Non-pigmented ciliary epithelial cell (primary cell): ENCODE measurements at regions not wholly inside any gene's neighbourhood (a gene's known extent, or its start where the extent isn't known, plus 50 kb on each side); places are given as distances from the start of the nearest gene placed in this dataset.
"Not testable (repeated sequence)": the region's sequence is repeated elsewhere in the genome, so short reads cannot be mapped to it uniquely, and the experiment has no call there.

ENCODE experiments used
- DNase-seq: peaks from one replicate; pipeline ENCODE4 v3.0.0-alpha.2; 2010; ENCODE audit warnings: low read depth

DNA sequence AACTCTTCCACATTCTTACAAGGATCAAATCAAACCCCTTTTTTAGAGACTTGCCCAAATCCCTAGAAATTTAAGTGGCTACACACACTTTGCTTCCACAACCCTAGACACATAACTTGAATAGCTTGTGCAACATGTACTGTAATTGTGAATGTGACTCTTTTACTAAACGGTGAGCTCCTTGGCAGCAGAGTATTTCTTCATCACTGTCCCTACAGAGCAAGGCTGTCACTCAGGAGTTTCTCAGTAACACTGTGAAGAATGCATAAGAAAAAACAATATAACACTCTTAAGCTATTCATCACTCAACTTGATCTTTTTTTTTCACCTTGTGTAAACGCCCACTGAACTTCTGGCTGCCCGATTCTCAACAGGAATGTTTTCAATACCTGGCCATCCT is 53.8 kb upstream of the ADAMTS18 start:
- DNase-seq, result no peak

DNA sequence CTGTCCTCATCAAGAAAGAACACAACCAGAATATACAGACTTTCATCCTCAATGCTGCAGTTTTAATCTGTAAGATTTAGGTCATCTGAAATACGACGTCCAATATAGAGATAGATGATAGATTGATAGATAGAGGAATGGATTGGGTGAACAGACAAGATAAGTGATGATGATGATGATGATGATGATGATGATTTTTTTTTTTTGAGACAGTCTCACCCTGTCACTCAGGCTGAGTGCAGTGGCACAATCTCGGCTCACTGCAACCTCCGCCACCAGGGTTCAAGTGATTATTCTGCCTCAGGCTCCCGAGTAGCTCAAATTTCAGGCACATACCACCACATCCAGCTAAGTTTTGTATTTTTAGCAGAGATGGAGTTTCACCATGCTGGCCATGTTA is 56.3 kb upstream of the ADAMTS18 start:
- DNase-seq, result no peak

GRCh38 chr16:77496934-77497333 is 62.1 kb upstream of the ADAMTS18 start:
- no peak for DNase-seq

- no peak for DNase-seq
Observed at GRCh38 chr16:77499373-77500285, 64.8 kb upstream of the ADAMTS18 start.

DNA sequence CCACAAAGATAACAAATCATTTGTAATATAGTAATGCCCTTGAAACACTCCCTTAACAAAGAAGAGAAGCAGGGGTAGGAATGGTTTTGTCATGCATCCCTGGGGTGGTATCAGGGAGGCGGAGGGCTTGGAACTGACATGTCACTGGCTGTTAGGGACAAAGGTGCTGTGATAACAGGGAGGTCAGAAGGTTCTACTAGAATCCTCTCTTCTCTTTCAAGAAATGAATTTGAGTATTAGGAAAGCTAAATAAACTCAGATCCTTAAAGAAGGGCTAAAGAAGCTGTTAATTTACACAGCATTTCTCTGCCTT is 65.4 kb upstream of the ADAMTS18 start:
- DNase-seq, result no peak

- no peak for DNase-seq
Observed at GRCh38 chr16:77500934-77501664, 66.3 kb upstream of the ADAMTS18 start.

- no peak for DNase-seq
Observed at GRCh38 chr16:77502448-77502847, 67.6 kb upstream of the ADAMTS18 start.

- not testable (repeated sequence) for DNase-seq
Observed at GRCh38 chr16:77506492-77506891, 71.7 kb upstream of the ADAMTS18 start.

- DNase-seq, result no peak
Observed at GRCh38 chr16:77509051-77509450, 74.2 kb upstream of the ADAMTS18 start.

DNA sequence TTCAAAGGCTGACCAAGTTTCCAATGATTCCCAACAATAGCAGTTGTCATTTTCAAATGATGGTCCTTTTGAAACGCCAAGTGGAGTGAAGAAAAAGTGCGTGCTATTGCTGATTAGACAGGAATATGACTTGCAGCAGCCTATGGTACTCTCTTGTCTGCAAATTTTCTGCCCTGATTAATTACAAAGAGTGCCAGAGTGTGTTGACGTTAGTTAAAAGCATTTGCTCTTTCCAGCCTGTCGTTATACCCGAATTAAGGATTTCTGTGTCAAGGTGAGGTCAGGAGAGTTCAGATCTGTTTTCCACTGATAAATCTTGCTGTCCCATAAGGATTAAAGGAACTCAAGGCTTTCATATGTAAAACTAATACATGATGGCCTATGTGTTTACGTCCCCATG is 75.0 kb upstream of the ADAMTS18 start:
- no peak for DNase-seq

- no peak for DNase-seq
Observed at GRCh38 chr16:77511053-77511452, 76.2 kb upstream of the ADAMTS18 start.

GRCh38 chr16:77514500-77515220 is 79.8 kb upstream of the ADAMTS18 start:
- no peak for DNase-seq

DNA sequence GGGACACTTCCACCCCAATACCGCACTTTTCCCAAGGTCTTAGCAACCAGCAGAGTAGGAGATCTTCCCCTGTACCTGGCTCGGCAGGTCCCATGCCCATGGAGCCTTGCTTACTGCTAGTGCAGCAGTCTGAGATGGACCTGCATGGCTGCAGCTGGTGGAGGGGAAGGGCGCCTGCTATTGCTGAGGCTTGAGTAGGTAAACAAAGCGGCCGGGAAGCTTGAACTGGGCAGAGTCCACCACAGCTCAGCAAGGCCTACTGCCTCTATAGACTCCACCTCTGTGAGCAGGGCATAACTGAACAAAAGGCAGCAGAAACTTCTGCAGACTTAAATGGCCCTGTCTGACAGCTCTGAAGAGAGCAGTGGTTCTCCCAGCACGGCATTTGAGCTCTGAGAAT is 90.4 kb upstream of the ADAMTS18 start:
- DNase-seq, result not testable (repeated sequence)

DNA sequence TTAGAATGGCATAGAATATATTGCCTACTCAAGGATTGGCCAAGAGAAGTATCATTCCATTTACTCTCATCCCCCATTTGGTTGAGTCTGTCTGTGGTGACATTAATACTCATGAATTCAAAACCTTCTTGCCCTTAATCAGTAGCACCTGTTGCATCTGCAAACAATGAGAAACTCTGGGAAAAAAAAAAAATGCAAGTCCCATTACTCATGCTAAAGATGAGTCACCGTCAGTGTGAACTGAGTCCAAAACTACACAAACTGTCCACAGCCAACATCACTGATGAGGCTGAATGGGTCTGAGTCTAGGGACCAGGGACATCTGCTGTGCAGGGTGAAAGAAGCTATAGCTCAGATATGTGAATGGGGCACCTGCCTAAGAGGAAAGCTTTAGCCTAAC is 96.9 kb upstream of the ADAMTS18 start:
- peak; percentile 77 for DNase-seq

GRCh38 chr16:77536809-77537208 is 102.0 kb upstream of the ADAMTS18 start:
- no peak for DNase-seq

DNA sequence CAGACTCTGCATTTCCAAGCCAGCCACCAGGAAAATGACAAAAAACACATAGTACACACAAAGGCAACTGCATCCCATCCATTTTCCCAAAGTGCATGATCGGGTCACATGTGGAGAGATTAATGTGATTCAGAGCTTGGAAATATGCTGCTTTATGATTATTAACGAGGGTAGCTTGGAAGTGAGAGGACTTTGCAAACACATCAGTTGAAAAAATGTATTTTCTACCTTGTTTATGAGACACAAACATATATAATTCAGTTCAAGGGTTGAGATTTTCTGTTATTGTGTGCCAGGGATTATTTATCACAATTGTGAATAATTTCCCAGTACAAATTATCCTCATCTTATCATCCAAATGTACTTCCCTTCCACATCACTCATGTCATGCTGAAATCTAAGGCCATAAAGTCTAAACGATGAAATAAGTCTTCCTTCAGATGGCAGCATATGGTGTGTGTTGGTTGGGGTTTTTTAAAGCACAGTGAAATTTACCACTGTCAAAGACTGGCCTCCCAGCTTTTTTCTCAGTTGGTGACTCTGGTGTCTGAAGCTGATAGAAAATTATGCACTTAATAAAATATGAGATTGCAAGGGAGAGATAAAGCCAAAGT is 104.7 kb upstream of the ADAMTS18 start:
- DNase-seq, result no peak

- peak; percentile 79 for DNase-seq
Observed at GRCh38 chr16:77540646-77541045, 105.8 kb upstream of the ADAMTS18 start.

- no peak for DNase-seq
Observed at GRCh38 chr16:77541165-77541564, 106.3 kb upstream of the ADAMTS18 start.

- DNase-seq, result no peak
Observed at GRCh38 chr16:77548151-77548550, 113.3 kb upstream of the ADAMTS18 start.

DNA sequence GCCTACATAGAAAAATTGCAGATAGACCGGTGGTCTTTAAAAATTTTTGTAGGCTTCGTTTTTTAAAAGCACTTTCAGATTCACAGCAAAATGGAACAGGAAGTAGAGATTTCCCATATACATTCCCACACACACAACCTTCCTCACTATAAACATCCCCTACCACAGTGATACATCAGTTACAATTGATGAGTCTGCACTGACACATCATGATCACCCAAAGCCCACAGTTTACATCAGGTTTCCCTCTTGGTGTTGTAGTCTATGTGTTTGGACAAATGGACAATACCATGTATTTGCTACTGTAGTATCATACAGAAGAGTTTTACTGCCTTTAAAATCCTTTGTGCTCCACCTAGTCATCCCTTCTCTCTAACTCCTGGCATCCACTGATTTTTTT is 113.9 kb upstream of the ADAMTS18 start:
- DNase-seq, result no peak

- DNase-seq, result no peak
Observed at GRCh38 chr16:77549876-77550275, 115.0 kb upstream of the ADAMTS18 start.

DNA sequence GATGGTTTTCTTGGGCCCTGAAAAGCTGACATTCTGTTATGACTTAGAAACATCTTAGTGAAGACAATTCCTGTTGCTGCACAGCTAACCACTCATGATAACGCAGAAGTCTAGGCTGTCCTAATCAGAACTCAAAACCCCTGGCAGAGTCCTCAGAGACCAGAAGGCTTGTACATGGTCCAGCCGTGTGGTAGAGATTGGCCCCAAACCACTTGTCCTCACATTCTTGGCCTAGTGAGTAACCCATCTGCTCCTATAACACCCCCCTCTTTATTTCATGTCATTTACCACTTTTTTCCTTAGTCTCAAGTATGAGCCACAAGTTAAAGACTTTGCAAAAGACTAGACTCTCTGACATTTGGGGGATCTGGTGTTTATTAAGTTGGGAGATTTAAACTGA is 116.5 kb upstream of the ADAMTS18 start:
- DNase-seq, result no peak
